HL-60 (cell line): ENCODE measurements at regions not wholly inside any gene's neighbourhood (a gene's known extent, or its start where the extent isn't known, plus 50 kb on each side); places are given as distances from the start of the nearest gene placed in this dataset.

Experiments used
- POLR2AphosphoS5 ChIP-seq: IDR thresholded peaks from 2 replicates; pipeline ENCODE4 v1.6.1; 2012; ENCODE audit warnings: low read depth
- TF ChIP-seq, protein P1 (sequence below): IDR thresholded peaks from one replicate; pipeline ENCODE4 v1.5.1; 2011; ENCODE audit warnings: low read length, control low read depth, inconsistent platforms; ENCODE audit not compliant: insufficient read depth

GRCh38 chr2:217743407-217743806, 259.4 kb downstream of the TNS1 start:
- TF ChIP-seq, protein P1, sequence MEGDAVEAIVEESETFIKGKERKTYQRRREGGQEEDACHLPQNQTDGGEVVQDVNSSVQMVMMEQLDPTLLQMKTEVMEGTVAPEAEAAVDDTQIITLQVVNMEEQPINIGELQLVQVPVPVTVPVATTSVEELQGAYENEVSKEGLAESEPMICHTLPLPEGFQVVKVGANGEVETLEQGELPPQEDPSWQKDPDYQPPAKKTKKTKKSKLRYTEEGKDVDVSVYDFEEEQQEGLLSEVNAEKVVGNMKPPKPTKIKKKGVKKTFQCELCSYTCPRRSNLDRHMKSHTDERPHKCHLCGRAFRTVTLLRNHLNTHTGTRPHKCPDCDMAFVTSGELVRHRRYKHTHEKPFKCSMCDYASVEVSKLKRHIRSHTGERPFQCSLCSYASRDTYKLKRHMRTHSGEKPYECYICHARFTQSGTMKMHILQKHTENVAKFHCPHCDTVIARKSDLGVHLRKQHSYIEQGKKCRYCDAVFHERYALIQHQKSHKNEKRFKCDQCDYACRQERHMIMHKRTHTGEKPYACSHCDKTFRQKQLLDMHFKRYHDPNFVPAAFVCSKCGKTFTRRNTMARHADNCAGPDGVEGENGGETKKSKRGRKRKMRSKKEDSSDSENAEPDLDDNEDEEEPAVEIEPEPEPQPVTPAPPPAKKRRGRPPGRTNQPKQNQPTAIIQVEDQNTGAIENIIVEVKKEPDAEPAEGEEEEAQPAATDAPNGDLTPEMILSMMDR, result no peak
- TF ChIP-seq POLR2AphosphoS5, result no peak
